ENCODE measurements at regions not wholly inside any gene's neighbourhood (a gene's known extent, or its start where the extent isn't known, plus 50 kb on each side); places are given as distances from the start of the nearest gene placed in this dataset.

DNA sequence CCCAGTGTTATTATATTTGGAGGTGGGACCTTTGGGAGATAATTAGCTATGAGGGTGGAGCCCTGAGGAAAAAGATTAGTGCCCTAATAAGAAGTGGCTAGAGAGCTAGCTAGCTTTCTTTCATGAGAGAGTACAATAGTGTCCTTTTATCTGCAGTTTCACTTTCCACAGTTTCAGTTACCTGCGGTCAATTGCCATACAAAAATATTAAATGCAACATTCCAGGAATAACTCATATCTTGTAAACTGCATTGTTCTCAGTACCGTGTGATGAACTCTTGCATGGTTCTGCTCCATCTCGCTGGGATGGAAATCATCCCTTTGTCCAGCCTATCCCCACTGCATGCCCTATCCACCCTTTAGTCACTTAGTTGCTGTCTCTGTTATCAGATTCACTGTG, 201.6 kb downstream of the RWDD3 start (continued):
- TF ChIP-seq BACH1 (IDR thresholded peaks at IDR 0.05; ENCODE audit: low read length) (no peak), TAF1 (IDR thresholded peaks at IDR 0.05; ENCODE audit: low read depth, low read length) (no peak)

All from H1 (cell line).